AG20443 (cell line): ENCODE measurements at regions not wholly inside any gene's neighbourhood (a gene's known extent, or its start where the extent isn't known, plus 50 kb on each side); places are given as distances from the start of the nearest gene placed in this dataset.

ENCODE experiments used
- DNase-seq: peaks from one replicate; pipeline ENCODE4 v3.0.0; 2012; ENCODE audit warnings: low spot score, mixed read lengths

GRCh38 chr7:88500131-88500530 lies 193.4 kb upstream of the STEAP4 start:
- no peak for DNase-seq

- DNase-seq = no peak
Observed at GRCh38 chr7:88495881-88496725, 189.4 kb upstream of the STEAP4 start.

- no peak for DNase-seq
Observed at GRCh38 chr7:88492153-88492552, 185.5 kb upstream of the STEAP4 start.

DNA sequence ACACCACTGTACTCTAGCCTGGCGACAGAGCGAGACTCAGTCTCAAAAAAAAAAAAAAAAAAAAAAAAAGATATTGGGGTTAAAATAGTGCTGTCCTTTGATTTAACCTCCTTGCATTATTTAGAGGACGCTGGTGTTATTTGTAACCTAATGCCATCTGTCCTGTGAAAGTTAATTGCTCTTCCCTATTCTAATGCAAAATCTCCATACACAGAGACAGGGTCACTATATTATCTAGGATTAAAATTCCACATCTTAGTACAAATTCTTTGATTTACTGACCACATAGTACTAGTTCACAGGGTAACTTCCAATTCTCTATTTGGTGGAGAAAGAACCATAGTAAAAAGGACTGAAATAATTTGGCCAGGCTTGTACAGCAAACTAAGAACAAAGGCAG lies 184.2 kb upstream of the STEAP4 start:
- no peak for DNase-seq

DNA sequence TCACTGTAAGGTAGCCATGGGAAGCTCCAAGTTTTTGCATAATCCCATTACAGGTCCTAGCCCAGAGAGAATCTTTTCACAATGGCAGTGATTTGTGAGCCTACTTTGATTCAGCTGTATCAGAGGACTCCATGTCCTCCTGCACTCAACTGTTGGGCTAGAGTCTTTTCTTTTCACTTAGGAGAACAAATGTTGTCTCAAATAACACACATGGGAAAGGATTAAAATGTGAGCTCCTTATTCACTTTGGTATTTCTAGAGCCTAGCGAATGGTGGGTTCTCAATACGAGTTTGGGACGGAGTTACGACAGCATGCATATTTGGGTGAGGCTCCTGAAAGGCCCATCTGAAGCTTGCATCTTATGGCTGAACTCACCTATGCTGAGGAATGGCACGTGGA lies 183.5 kb upstream of the STEAP4 start:
- no peak for DNase-seq

DNA sequence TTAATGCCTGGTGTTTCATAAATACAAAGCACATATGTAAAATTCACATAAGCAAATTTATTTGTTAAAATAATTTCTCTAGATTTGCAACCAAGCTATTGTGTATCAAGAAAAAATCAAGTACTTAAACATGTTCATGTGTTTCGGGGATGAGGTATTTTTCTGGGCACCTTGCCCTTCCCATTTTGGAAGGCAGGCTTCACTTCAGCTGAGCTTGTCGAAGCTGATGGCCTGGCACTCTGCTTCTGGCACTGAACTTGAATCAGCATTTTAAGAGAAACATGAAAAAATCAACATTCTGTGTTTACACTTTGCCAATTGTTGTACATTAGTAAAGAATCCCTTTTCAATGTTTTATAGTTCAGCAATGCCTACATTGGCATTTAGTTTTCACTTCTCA lies 179.1 kb upstream of the STEAP4 start:
- no peak for DNase-seq

GRCh38 chr7:88484551-88484950 lies 177.9 kb upstream of the STEAP4 start:
- DNase-seq = no peak

- DNase-seq = no peak
Observed at GRCh38 chr7:88480896-88481295, 174.2 kb upstream of the STEAP4 start.

- DNase-seq = no peak
Observed at GRCh38 chr7:88480271-88480670, 173.6 kb upstream of the STEAP4 start.

DNA sequence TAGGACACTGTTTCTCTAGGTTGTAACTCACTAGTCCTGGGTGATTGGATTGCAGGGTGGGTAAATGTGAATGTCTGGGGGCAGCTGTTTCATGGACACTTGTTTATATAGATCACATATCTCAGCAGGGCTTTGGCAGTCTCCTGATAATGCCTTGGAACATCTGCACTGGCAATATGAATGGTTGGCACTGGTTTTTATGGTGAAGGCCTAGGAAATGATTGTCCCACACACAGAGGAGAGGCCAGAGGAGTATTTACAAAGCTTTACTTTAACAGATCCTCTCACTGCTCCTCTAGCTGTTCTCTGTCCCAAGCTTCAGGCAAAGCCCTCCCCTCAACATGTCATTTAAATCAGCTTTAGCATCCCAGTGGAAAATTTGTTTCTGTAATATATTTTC lies 171.3 kb upstream of the STEAP4 start:
- DNase-seq = no peak

- no peak for DNase-seq
Observed at GRCh38 chr7:88465600-88465999, 158.9 kb upstream of the STEAP4 start.

DNA sequence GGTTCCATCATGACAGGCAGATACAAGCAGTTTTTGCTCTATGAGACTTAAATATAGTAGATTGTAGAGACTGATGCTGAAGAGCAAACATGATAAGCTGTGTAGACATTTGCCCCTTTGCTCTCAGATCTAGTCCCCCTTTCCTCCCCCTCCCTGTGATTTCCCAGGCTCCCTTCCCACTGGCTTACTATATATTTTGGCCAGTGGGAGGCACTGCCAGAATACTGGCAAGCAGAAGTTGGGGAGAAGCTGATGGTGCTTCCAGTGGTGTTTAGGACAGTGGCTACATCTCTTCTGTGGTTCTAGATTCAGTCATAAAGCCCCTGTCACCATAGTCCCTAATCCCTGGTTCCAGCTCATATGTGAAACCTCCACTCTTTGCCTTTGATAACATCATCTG lies 156.1 kb upstream of the STEAP4 start:
- no peak for DNase-seq

DNA sequence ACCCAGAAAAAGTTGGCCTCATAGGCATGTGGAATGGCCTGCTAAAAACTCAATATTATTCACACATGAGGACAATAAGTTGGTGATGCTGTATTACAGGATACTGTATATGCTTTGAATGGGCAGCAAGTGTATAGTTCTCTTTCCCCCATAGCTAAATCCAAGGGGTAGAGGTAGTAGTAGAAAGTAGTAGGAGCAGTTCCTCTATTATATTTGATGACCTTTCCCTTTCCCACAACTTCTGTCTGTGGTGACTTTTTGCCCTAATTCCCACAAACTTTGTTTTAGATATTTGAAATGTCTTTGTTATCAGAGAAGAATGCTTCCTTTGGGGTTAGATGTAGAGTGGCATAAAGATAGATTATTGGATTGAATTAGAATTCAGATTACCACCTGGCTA lies 154.0 kb upstream of the STEAP4 start:
- DNase-seq = no peak

DNA sequence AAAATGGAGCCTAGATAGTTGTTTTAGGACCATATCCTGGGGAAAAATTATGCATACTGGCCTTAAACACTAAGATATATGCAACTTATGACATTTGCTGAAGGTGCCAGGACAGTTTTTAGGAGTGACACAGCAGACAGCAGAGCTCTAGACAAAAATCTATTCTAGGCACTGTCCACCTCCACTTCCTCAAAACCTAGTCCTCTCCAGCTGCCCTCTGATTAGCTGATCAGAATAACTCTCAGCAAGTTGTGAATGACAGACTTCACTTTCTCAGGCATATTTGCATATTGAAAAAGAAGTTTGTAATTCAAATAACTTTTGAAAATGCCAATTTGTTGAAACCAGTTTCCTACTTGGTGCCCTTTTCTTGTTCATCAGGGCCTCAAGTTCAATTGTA lies 152.3 kb upstream of the STEAP4 start:
- no peak for DNase-seq

DNA sequence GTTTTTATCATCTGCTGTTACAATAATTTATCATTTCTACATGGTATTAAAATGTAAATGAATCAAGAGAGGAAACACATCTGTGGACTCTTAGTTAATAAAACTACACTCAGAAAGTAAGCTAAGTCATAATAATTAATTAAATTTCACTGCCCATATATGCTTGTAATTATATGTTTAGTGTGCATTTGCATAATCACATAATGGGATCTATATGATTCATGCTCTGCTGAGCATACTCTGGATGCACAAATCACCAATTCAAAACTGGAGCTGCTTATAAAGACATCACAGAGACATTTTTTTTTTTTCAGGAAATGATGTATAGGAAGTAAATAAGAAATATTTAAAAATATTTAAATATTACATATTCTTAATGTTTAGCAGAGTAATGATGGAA lies 151.6 kb upstream of the STEAP4 start:
- DNase-seq = no peak

DNA sequence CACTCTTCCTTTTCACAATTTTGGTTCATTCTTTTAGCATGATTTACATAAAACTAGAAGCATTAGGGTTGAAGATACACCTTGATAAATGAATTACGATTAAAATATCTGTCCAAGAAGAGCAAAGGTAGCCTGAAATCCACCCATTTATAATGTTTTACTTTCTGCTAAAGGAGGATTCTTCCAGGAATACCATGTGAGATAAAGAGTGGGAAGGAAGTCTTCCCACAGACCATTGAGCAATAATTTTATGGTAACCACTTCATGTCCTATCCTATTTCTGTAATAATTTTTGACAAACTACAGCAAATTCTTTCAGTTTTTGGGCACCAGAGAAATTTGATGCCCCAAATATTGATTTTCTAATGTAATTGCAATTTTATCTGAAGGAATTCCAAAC lies 150.6 kb upstream of the STEAP4 start:
- no peak for DNase-seq

DNA sequence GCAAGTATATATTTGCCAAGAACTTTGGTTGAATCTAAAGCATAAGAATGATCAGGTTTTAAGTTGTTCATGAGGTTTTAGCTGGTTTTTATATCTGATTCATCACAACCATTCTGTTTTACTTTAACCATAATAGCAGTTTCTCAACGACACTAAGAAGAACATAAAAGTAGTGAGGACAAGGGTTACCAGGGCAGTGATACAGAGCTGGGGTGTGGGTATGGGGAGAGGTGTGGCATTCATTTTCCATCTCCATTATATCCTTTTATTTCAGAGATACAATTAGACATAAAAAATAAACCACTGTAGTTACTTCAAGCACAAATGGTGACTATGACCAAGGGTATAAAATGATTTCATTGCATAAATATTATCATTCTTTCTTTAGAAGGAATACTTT lies 149.8 kb upstream of the STEAP4 start:
- DNase-seq = no peak

GRCh38 chr7:88455696-88456095 lies 149.0 kb upstream of the STEAP4 start:
- no peak for DNase-seq

DNA sequence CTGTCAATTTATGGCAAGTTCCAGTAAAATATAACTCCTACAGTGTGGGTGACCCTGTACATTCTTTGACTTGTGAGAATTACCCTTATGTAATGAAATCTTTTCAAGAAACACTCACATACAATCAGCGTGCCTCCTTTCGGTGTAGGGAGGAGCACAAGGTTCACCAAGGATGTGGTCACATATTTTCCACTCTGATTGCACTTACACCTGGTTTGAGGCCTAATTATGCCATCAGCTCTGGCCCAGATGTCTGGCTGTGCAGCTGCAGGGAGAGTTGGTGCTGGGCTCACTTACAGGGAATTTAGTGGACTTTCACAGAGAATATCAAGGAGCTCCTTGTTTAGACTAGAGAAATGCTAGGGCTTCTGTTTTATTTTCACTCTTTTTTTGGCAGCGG lies 146.0 kb upstream of the STEAP4 start:
- no peak for DNase-seq

DNA sequence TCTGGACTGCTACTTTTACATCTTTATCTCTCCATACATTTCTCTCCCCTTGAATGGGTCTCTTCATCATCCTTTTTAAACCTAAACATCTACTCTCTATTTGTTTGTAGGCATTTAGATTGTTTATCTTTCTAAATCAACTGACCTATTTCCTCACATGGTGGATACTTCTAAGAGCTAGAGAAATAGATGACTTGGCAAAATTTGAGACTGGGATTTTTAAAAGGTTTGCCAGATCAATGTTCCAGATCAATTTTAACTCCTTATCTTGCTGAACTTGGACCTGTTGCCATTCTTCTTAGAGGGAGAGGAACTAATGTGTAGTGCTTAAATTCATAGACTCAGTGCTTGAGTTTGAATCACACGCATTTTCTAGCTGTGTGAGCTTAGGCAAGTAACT lies 144.2 kb upstream of the STEAP4 start:
- no peak for DNase-seq

GRCh38 chr7:88449410-88449809 lies 142.7 kb upstream of the STEAP4 start:
- DNase-seq = no peak

DNA sequence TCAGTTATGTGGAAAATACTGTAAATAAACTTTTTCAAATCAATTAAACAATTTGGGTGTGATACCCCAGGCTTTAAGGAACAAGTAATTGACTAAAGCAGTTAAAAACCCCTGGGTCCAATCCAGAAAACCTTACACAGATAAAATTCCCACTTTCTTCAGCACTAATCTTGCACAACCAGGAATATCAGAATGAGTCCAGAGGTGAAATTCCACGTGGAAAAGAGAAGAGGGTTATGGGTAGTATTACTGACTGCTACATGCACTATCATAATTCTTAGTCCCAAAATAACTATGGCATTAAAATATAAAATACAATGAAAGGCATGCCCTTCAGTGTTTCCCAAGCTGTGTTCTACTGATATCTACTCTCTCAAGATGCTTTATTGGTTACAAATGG lies 135.7 kb upstream of the STEAP4 start:
- DNase-seq = no peak

DNA sequence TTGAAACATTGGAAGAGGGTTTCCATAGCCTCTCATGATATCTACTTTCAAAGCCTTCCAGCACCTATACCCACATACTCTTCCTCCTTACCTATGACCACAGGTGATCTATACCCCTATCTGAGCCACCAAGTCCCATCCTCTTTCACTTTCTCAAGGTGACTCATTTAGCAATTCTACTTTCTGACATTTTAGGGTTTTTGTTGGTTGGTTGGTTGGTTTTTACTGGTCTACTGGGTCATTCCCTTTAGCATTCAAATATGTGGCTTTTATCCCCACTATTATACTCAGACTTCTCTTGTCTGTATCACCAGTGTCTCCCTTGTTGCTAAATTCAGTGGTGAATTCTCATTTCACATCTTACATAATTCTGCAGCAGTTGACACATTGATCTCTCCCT lies 130.4 kb upstream of the STEAP4 start:
- no peak for DNase-seq

DNA sequence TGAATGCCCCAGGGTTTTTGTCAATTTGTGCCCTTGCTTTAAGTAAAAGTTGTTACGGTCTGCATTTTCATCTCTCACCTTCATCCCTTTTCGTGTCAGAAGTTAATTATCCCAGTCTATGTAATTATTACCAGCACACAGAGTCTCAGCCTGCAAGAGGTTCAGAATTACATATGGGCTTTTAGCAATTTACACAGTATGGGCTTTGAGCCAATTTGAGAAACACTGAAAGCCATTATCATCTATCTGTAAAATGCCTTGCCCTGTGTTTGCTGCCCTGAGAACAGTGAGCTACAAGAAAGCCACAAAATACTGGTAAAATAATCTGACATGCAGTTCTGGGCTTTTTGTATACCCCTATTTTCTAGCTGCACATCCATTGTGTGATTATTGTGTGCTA lies 125.6 kb upstream of the STEAP4 start:
- no peak for DNase-seq
